ENCODE measurements at regions not wholly inside any gene's neighbourhood (a gene's known extent, or its start where the extent isn't known, plus 50 kb on each side); places are given as distances from the start of the nearest gene placed in this dataset.

DNA sequence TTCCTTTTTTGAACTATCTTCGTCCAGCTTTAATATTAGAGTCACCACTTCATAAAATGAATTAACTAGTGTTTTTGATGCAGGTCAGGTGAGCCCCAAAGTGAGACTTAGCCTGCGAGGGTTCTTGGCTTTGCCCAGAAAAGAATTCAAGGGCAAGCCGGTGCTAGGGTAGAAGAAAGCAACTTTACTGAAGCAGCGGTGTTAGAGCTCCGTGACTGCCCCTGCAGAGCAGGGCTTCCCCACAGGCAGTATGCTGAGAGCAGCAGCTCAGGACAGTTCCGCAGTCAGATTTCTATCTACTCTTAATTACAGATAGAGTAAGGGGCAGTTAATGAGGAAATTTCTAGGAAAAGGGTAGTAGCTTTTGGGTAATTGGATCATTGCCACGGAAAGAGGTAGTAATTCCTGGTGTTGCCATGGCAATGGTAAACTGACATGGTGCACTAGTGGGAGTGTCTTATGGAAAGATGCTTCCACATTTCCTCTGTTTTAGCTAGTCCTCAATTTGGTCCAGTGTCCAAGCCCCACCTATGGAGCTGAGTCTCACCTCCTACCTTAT is 432.2 kb upstream of the ZNF507 start:
- TF ChIP-seq POLR2A (IDR thresholded peaks at IDR 0.05) = no peak
- TF ChIP-seq, protein P1, sequence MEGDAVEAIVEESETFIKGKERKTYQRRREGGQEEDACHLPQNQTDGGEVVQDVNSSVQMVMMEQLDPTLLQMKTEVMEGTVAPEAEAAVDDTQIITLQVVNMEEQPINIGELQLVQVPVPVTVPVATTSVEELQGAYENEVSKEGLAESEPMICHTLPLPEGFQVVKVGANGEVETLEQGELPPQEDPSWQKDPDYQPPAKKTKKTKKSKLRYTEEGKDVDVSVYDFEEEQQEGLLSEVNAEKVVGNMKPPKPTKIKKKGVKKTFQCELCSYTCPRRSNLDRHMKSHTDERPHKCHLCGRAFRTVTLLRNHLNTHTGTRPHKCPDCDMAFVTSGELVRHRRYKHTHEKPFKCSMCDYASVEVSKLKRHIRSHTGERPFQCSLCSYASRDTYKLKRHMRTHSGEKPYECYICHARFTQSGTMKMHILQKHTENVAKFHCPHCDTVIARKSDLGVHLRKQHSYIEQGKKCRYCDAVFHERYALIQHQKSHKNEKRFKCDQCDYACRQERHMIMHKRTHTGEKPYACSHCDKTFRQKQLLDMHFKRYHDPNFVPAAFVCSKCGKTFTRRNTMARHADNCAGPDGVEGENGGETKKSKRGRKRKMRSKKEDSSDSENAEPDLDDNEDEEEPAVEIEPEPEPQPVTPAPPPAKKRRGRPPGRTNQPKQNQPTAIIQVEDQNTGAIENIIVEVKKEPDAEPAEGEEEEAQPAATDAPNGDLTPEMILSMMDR (IDR thresholded peaks at IDR 0.05) = no peak
